Kidney epithelial cell (primary cell): ENCODE measurements at regions not wholly inside any gene's neighbourhood (a gene's known extent, or its start where the extent isn't known, plus 50 kb on each side); places are given as distances from the start of the nearest gene placed in this dataset.

ENCODE experiments used
- DNase-seq: peaks from one replicate; pipeline ENCODE4 v3.0.0-alpha.2; 2010; ENCODE audit warnings: low read depth
- H3K27me3 ChIP-seq: 2 replicates; pipeline ENCODE4 v1.6.0; 2011; ENCODE audit warnings: low read length; ENCODE audit not compliant: control insufficient read depth, insufficient read depth
- H3K36me3 ChIP-seq: 2 replicates; pipeline ENCODE4 v1.5.1; 2011; ENCODE audit warnings: low read length; ENCODE audit not compliant: control insufficient read depth, insufficient read depth
- H3K4me3 ChIP-seq: 2 replicates; pipeline ENCODE4 v1.5.1; 2011; ENCODE audit warnings: low read depth, mild to moderate bottlenecking, control low read depth, low read length
- CTCF ChIP-seq: IDR thresholded peaks from 2 replicates; pipeline ENCODE4 v1.5.1; 2011; ENCODE audit warnings: mild to moderate bottlenecking, moderate library complexity, low read length, control low read depth, inconsistent platforms; ENCODE audit not compliant: insufficient read depth, poor library complexity, severe bottlenecking

- no peaks in the 10 kb centered on the region for H3K27me3 ChIP-seq
- TF ChIP-seq CTCF = no peak
- no peaks in the 10 kb centered on the region for H3K36me3 ChIP-seq
- DNase-seq = no peak
- H3K4me3 ChIP-seq = no peak overlapping the region
Observed at GRCh38 chr12:83198291-83199015, 511.7 kb downstream of the TMTC2 start.

DNA sequence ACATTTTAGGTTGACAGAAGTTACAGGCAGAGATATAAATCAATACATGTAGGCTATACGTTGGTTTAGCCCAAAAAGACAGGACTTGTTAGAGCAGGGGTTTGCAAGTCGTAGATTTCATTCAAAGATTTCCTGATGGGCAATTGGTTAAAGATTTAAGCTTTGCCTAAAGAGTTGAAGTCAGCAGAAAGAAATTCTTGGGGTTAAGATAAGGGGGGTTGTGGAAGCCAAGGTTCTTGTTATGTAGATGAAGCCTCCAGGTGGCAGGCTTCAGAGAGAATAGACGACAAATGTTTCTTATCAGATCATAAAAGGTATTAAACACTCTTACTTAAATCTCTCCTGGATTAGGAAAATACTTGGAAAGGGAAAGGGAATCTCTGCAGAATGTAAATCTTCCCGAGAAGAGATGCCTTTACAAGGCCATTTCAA, 510.8 kb downstream of the TMTC2 start:
- no peaks in the 10 kb centered on the region for H3K36me3 ChIP-seq
- no peak for TF ChIP-seq CTCF
- no peak overlapping the region for H3K4me3 ChIP-seq
- DNase-seq = no peak
- H3K27me3 ChIP-seq = no peaks in the 10 kb centered on the region

- Histone ChIP-seq H3K36me3 (no peaks in the 10 kb centered on the region), H3K4me3 (no peak overlapping the region), H3K27me3 (no peaks in the 10 kb centered on the region)
- no peak for TF ChIP-seq CTCF
- no peak for DNase-seq
Observed at GRCh38 chr12:83196694-83197350, 510.1 kb downstream of the TMTC2 start.

DNA sequence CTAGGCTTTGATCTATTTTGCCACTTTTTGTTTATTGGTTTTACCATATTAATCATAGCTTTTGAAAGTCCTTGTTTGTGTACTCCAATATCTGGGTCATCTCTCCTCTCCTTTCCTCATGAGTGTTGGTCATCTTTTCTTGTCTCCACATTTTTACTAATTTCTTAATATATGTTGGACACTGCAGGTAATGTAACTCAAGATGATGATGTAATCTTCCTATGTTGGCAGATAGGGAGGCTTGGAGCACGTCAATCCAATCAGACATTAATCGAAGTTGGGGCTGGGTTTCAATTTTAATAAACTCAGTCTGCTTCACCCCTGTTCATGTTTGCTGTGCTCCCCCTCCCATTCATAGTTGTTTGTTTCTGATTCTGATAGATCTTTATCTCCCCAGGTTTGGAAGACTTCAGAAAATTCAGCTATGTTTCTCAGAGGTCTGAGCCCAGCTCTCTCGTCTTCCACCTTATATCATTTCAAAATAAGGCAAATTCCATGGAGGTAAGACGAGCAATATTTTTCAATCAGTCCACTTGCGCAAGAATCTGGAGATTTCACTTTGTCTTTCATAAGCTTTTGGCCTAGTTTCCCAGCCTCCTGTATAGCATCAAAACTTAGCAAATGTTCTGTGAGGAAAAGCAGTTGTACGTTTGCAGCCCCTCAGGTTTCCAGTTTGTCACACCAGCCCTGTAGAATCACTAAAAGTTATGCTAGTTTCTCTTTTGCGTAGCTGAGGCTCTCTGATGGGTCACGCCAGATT, 504.1 kb downstream of the TMTC2 start:
- TF ChIP-seq CTCF = no peak
- Histone ChIP-seq H3K4me3 (no peak overlapping the region), H3K36me3 (no peaks in the 10 kb centered on the region), H3K27me3 (no peaks in the 10 kb centered on the region)
- no peak for DNase-seq

GRCh38 chr12:83186419-83186818, 499.7 kb downstream of the TMTC2 start:
- Histone ChIP-seq H3K27me3 (no peaks in the 10 kb centered on the region), H3K36me3 (no peaks in the 10 kb centered on the region), H3K4me3 (no peak overlapping the region)
- DNase-seq = no peak
- no peak for TF ChIP-seq CTCF
